CD4-positive, CD25-positive, alpha-beta regulatory T cell (primary cell): ENCODE measurements at regions not wholly inside any gene's neighbourhood (a gene's known extent, or its start where the extent isn't known, plus 50 kb on each side); places are given as distances from the start of the nearest gene placed in this dataset.

Experiments
- ATAC-seq, 2 donors: fragments of 150-1000 bp; cut with Tn5 transposase; one replicate each; pipeline ENCODE4 v1.10.0; 2021; ENCODE audit warnings: low read depth in 2 of 2, moderate number of reproducible peaks in 2 of 2, moderate library complexity in 1 of 2
- DNase-seq, 3 donors: peaks; one replicate each; pipeline versions ENCODE4 v3.0.0 to v3.0.0-alpha.2; 2012 to 2022; ENCODE audit warnings: mixed read lengths in 1 of 3
- H3K27ac ChIP-seq: one replicate; pipeline ENCODE4 v1.7.0; 2013; ENCODE audit warnings: mild to moderate bottlenecking, low read length; ENCODE audit not compliant: insufficient read depth, poor library complexity, severe bottlenecking
- H3K27me3 ChIP-seq: one replicate; pipeline ENCODE4 v1.7.0; 2013; ENCODE audit warnings: low read length; ENCODE audit not compliant: control insufficient read depth, insufficient read depth
- H3K36me3 ChIP-seq: one replicate; pipeline ENCODE4 v1.7.0; 2013; ENCODE audit warnings: mild to moderate bottlenecking, low read length, moderate library complexity; ENCODE audit not compliant: control insufficient read depth, insufficient read depth
- H3K4me1 ChIP-seq: 2 replicates; pipeline ENCODE4 v1.7.0; 2013; ENCODE audit warnings: mild to moderate bottlenecking, low read length; ENCODE audit not compliant: insufficient read depth, control insufficient read depth, poor library complexity, severe bottlenecking
- H3K4me3 ChIP-seq: one replicate; pipeline ENCODE4 v1.7.0; 2013; ENCODE audit warnings: low read depth, mild to moderate bottlenecking, low read length, moderate library complexity
- H3K9me3 ChIP-seq, 2 experiments: 1 replicate in 1 of 2; 2 replicates in 1 of 2; pipeline ENCODE4 v1.7.0; 2013; ENCODE audit warnings: low read length in 2 of 2, mild to moderate bottlenecking in 1 of 2, moderate library complexity in 1 of 2; ENCODE audit not compliant: control insufficient read depth in 2 of 2
- H3K27ac Mint-ChIP-seq, 3 donors: one replicate each; pipeline ENCODE4 v1.8.0; 2020 to 2022; ENCODE audit warnings: mild to moderate bottlenecking in 3 of 3, mixed read lengths in 3 of 3, moderate library complexity in 2 of 3
- H3K27me3 Mint-ChIP-seq: one replicate; pipeline ENCODE4 v1.8.0; 2022; ENCODE audit warnings: mild to moderate bottlenecking, mixed read lengths
- H3K36me3 Mint-ChIP-seq: one replicate; pipeline ENCODE4 v1.8.0; 2020; ENCODE audit warnings: mixed read lengths
- H3K4me1 Mint-ChIP-seq, 4 donors: one replicate each; pipeline ENCODE4 v1.8.0; 2020 to 2022; ENCODE audit warnings: mixed read lengths in 4 of 4, mild to moderate bottlenecking in 1 of 4
- H3K4me3 Mint-ChIP-seq, 4 donors: one replicate each; pipeline ENCODE4 v1.8.0; 2020 to 2022; ENCODE audit warnings: mild to moderate bottlenecking in 4 of 4, mixed read lengths in 4 of 4, moderate library complexity in 3 of 4
- H3K9me3 Mint-ChIP-seq, 7 donors: one replicate each; pipeline ENCODE4 v1.8.0; 2020 to 2022; ENCODE audit warnings: mixed read lengths in 7 of 7, mild to moderate bottlenecking in 3 of 7, moderate library complexity in 2 of 7

DNA sequence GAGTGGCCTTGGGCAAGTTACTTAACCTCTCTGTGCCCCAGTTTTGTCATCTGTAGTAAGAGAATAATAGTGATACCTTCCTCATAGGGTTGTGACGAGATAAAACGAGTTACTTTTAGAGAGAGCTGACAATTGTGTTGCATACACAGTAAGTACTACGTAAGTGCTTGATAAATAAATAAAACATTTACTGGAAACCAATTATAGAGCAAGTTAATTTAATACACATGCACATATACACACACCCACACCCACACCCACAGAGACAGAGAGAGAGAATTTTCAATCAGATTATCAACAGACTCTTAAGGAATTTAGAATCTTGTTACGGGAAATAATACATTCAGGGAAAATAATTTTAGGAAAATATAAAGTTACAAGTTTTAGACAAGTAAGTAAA lies 1045.8 kb upstream of the TENM4 start:
- no peaks in the 10 kb centered on the region for H3K4me1 ChIP-seq
- no peak overlapping the region for H3K27ac Mint-ChIP-seq
- no peak overlapping the region for H3K4me3 ChIP-seq
- no peaks in the 10 kb centered on the region for H3K36me3 Mint-ChIP-seq
- no peaks in the 10 kb centered on the region for H3K27me3 Mint-ChIP-seq
- peaks cover 6 to 18% (median 11%) of the 10 kb centered on the region in 7 donors for H3K9me3 Mint-ChIP-seq
- H3K4me3 Mint-ChIP-seq, result no peak overlapping the region
- DNase-seq (no peak), ATAC-seq (no peak)
- no peak overlapping the region for H3K27ac ChIP-seq
- no peaks in the 10 kb centered on the region for H3K27me3 ChIP-seq
- no peaks in the 10 kb centered on the region for H3K9me3 ChIP-seq
- H3K4me1 Mint-ChIP-seq, result no peaks in the 10 kb centered on the region
- no peaks in the 10 kb centered on the region for H3K36me3 ChIP-seq

DNA sequence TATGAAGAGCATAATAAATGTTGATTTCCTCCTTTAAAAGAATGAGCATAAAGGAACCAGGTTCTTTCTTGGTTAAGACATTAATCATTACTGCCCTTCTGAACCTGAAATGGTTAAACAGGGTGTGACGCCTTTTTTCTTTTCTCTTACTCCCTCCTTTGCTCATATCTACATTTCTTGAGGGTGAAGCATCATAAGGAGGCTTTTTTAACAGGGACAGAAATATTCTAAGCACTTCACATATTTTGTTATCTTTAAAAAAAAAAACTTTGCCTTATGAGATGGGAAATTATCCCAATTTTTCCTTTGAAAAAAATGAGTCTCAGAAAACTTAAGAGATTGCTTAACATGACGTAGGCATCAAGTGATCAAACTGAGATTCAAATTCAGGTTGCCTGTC lies 1036.3 kb upstream of the TENM4 start:
- DNase-seq, result no peak
- ATAC-seq, result no peak
- peaks cover 0 to 10% (median 8%) of the 10 kb centered on the region in 7 donors for H3K9me3 Mint-ChIP-seq
- H3K36me3 Mint-ChIP-seq, result no peaks in the 10 kb centered on the region
- Histone ChIP-seq H3K9me3 (peaks cover 0 to 7% of the 10 kb centered on the region in 2 experiments), H3K27me3 (no peaks in the 10 kb centered on the region), H3K4me1 (no peaks in the 10 kb centered on the region), H3K27ac (no peak overlapping the region), H3K36me3 (no peaks in the 10 kb centered on the region), H3K4me3 (no peak overlapping the region)
- H3K27me3 Mint-ChIP-seq, result no peaks in the 10 kb centered on the region
- no peak overlapping the region for H3K27ac Mint-ChIP-seq
- no peaks in the 10 kb centered on the region for H3K4me1 Mint-ChIP-seq
- H3K4me3 Mint-ChIP-seq, result no peak overlapping the region

GRCh38 chr11:80473562-80473961 lies 1032.7 kb upstream of the TENM4 start:
- ATAC-seq, result no peak
- Mint-ChIP-seq H3K27me3 (no peaks in the 10 kb centered on the region), H3K9me3 (peaks cover 0 to 22% (median 7%) of the 10 kb centered on the region in 7 donors)

GRCh38 chr11:80469871-80470270 lies 1029.0 kb upstream of the TENM4 start:
- no peaks in the 10 kb centered on the region for H3K36me3 ChIP-seq
- H3K4me1 Mint-ChIP-seq, result no peaks in the 10 kb centered on the region
- no peaks in the 10 kb centered on the region for H3K4me1 ChIP-seq
- no peaks in the 10 kb centered on the region for H3K27me3 ChIP-seq
- H3K9me3 ChIP-seq, result no peaks in the 10 kb centered on the region
- no peak overlapping the region for H3K27ac Mint-ChIP-seq
- H3K9me3 Mint-ChIP-seq, result peaks cover 3 to 28% (median 12%) of the 10 kb centered on the region in 7 donors
- H3K27me3 Mint-ChIP-seq, result no peaks in the 10 kb centered on the region
- no peak for ATAC-seq
- no peak overlapping the region for H3K4me3 ChIP-seq
- H3K4me3 Mint-ChIP-seq, result no peak overlapping the region
- no peaks in the 10 kb centered on the region for H3K36me3 Mint-ChIP-seq
- DNase-seq, result no peak
- no peak overlapping the region for H3K27ac ChIP-seq

More at GRCh38 chr11:80473562-80473961, 1032.7 kb upstream of the TENM4 start:
- H3K36me3 ChIP-seq, result no peaks in the 10 kb centered on the region
- H3K4me3 Mint-ChIP-seq, result no peak overlapping the region
- no peaks in the 10 kb centered on the region for H3K36me3 Mint-ChIP-seq
- H3K27ac Mint-ChIP-seq, result no peak overlapping the region
- no peaks in the 10 kb centered on the region for H3K4me1 Mint-ChIP-seq
- no peaks in the 10 kb centered on the region for H3K4me1 ChIP-seq
- no peak for DNase-seq
- H3K9me3 ChIP-seq, result no peaks in the 10 kb centered on the region
- H3K27ac ChIP-seq, result no peak overlapping the region
- no peaks in the 10 kb centered on the region for H3K27me3 ChIP-seq
- H3K4me3 ChIP-seq, result no peak overlapping the region

DNA sequence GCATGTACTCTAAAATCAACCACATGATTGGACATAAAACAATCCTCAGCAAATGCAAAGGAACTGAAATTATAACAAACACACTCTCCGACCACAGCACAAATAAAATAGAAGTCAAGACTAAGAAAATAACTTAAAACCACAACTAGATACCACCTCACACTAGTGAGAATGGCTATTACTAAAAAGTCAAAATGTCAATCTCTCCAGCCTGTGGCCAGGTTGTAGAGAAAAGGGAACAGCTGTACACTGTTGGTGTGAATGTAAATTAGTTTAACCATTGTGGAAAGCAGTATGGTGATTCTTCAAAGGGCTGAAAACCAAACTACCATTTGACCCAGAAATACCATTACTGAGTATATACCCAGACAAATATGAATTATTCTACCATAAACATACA lies 1025.7 kb upstream of the TENM4 start:
- DNase-seq (no peak), ATAC-seq (no peak)
- Mint-ChIP-seq H3K4me3 (no peak overlapping the region), H3K4me1 (no peaks in the 10 kb centered on the region), H3K27me3 (no peaks in the 10 kb centered on the region), H3K9me3 (peaks cover 2 to 25% (median 10%) of the 10 kb centered on the region in 7 donors), H3K27ac (no peak overlapping the region), H3K36me3 (no peaks in the 10 kb centered on the region)
- Histone ChIP-seq H3K36me3 (no peaks in the 10 kb centered on the region), H3K27ac (no peak overlapping the region), H3K4me3 (no peak overlapping the region), H3K9me3 (peaks cover 2 to 10% of the 10 kb centered on the region in 2 experiments), H3K27me3 (no peaks in the 10 kb centered on the region), H3K4me1 (no peaks in the 10 kb centered on the region)

DNA sequence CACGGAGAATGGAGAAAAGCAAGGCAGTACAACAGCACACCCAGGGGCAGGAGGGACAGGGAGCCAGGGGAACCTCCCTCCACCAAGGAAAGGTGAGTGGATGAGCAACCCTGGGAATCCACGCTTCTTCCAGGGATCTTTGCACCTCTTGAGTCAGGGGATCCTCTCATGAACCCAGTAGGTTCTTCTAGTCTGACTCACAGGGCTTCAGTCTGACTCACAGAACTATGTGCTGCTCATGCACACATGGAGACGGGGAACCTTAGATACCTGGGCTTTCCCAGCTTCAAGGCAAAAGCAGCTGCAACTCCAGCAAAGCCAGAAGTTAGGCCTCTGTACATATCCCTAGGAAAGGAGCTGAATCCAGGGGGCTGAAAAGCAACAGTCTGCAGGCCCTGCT lies 1021.4 kb upstream of the TENM4 start:
- H3K27me3 Mint-ChIP-seq, result peaks cover 4% of the 10 kb centered on the region
- no peaks in the 10 kb centered on the region for H3K36me3 Mint-ChIP-seq
- H3K9me3 Mint-ChIP-seq, result peaks cover 4 to 24% (median 8%) of the 10 kb centered on the region in 7 donors
- H3K27me3 ChIP-seq, result no peaks in the 10 kb centered on the region
- H3K36me3 ChIP-seq, result no peaks in the 10 kb centered on the region
- no peak for ATAC-seq
- H3K4me1 ChIP-seq, result no peaks in the 10 kb centered on the region
- H3K9me3 ChIP-seq, result peaks cover 2 to 10% of the 10 kb centered on the region in 2 experiments
- H3K4me3 Mint-ChIP-seq, result no peak overlapping the region
- no peak overlapping the region for H3K27ac ChIP-seq
- DNase-seq, result no peak
- H3K4me3 ChIP-seq, result no peak overlapping the region
- no peaks in the 10 kb centered on the region for H3K4me1 Mint-ChIP-seq
- no peak overlapping the region for H3K27ac Mint-ChIP-seq

- Mint-ChIP-seq H3K36me3 (no peaks in the 10 kb centered on the region), H3K27ac (no peak overlapping the region), H3K4me1 (no peaks in the 10 kb centered on the region), H3K27me3 (peaks cover 4% of the 10 kb centered on the region), H3K4me3 (no peak overlapping the region), H3K9me3 (peaks cover 3 to 22% (median 10%) of the 10 kb centered on the region in 7 donors)
- no peak for ATAC-seq
- DNase-seq, result no peak
- Histone ChIP-seq H3K27me3 (no peaks in the 10 kb centered on the region), H3K4me3 (no peak overlapping the region), H3K9me3 (peaks cover 0 to 5% of the 10 kb centered on the region in 2 experiments), H3K36me3 (no peaks in the 10 kb centered on the region), H3K27ac (no peak overlapping the region), H3K4me1 (no peaks in the 10 kb centered on the region)
These were observed 1017.5 kb upstream of the TENM4 start for GRCh38 chr11:80458376-80458775.

DNA sequence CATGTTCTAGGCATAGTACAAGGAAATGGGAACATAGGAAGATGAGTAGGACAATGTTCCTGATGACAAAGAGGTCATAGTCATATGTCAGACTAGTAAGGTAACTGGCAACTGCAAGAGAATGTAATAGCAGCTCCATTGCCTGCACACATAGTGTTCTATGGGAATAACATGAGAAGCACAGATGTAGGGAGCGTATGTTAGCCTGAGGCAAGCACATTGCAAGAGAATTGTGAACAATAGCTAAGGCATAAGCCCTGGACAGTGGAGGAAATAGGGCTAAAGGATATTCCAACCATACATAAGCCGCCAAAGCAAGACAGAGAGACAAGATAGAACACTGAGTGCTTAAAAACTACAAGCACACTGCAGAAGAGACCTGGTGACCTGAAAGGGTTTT lies 1017.0 kb upstream of the TENM4 start:
- H3K9me3 ChIP-seq, result no peaks in the 10 kb centered on the region
- no peak for ATAC-seq
- H3K4me1 Mint-ChIP-seq, result no peaks in the 10 kb centered on the region
- H3K4me3 ChIP-seq, result no peak overlapping the region
- no peak for DNase-seq
- peaks cover 4% of the 10 kb centered on the region for H3K27me3 Mint-ChIP-seq
- H3K27ac ChIP-seq, result no peak overlapping the region
- no peak overlapping the region for H3K27ac Mint-ChIP-seq
- peaks cover 3 to 22% (median 10%) of the 10 kb centered on the region in 7 donors for H3K9me3 Mint-ChIP-seq
- no peaks in the 10 kb centered on the region for H3K4me1 ChIP-seq
- no peaks in the 10 kb centered on the region for H3K36me3 Mint-ChIP-seq
- no peaks in the 10 kb centered on the region for H3K27me3 ChIP-seq
- H3K36me3 ChIP-seq, result no peaks in the 10 kb centered on the region
- H3K4me3 Mint-ChIP-seq, result no peak overlapping the region
